ENCODE measurements at regions not wholly inside any gene's neighbourhood (a gene's known extent, or its start where the extent isn't known, plus 50 kb on each side); places are given as distances from the start of the nearest gene placed in this dataset.

GRCh38 chr11:95684170-95684569, 105.4 kb downstream of the FAM76B start:
- H3K9me3 Mint-ChIP-seq: peaks cover 6% of the 10 kb centered on the region
- H3K27me3 Mint-ChIP-seq: no peaks in the 10 kb centered on the region
- no peak overlapping the region for H3K4me3 Mint-ChIP-seq
- CTCF ChIA-PET: interaction anchor here (1.3 to 1.8 kb wide), 3 partner anchors 16 to 21 kb away, joined by 5 to 7 read pairs (median 6); no protein-coding TSS in a partner anchor
- H3K4me1 Mint-ChIP-seq: peaks cover 77% of the 10 kb centered on the region
- DNase-seq: no peak
- peaks cover 28% of the 10 kb centered on the region for H3K36me3 Mint-ChIP-seq
- H3K27ac Mint-ChIP-seq: no peak overlapping the region

GRCh38 chr11:95682552-95682951, 107.0 kb downstream of the FAM76B start:
- Mint-ChIP-seq H3K27ac (no peak overlapping the region), H3K4me1 (peaks cover 82% of the 10 kb centered on the region), H3K36me3 (peaks cover 26% of the 10 kb centered on the region), H3K9me3 (peaks cover 3% of the 10 kb centered on the region), H3K4me3 (no peak overlapping the region), H3K27me3 (no peaks in the 10 kb centered on the region)
- CTCF ChIA-PET: interaction anchor here (1.6 kb wide), 1 partner anchor 23 kb away, joined by 9 read pairs; no protein-coding TSS in a partner anchor
- no peak for DNase-seq

- Mint-ChIP-seq H3K4me1 (peaks cover 68% of the 10 kb centered on the region), H3K27me3 (no peaks in the 10 kb centered on the region), H3K36me3 (peaks cover 26% of the 10 kb centered on the region), H3K9me3 (peaks cover 6% of the 10 kb centered on the region), H3K27ac (peak overlapping the region; percentile 84), H3K4me3 (peak overlapping the region; percentile 42)
- no peak for DNase-seq
- CTCF ChIA-PET: interaction anchor here (0.7 to 1.5 kb wide), 6 partner anchors 8 to 527 kb away, joined by 3 to 4 read pairs (median 3); no protein-coding TSS in a partner anchor
Observed at GRCh38 chr11:95680169-95680929, 109.2 kb downstream of the FAM76B start.

- DNase-seq: no peak
- no peak overlapping the region for H3K27ac Mint-ChIP-seq
- H3K9me3 Mint-ChIP-seq: peaks cover 4% of the 10 kb centered on the region
- H3K27me3 Mint-ChIP-seq: no peaks in the 10 kb centered on the region
- H3K36me3 Mint-ChIP-seq: peaks cover 22% of the 10 kb centered on the region
- CTCF ChIA-PET: interaction anchor here (1.8 kb wide), 1 partner anchor 26 kb away, joined by 8 read pairs; no protein-coding TSS in a partner anchor
- H3K4me1 Mint-ChIP-seq: peaks cover 67% of the 10 kb centered on the region
- H3K4me3 Mint-ChIP-seq: no peak overlapping the region
Observed at GRCh38 chr11:95678988-95679387, 110.6 kb downstream of the FAM76B start.

GRCh38 chr11:95676308-95676707, 113.3 kb downstream of the FAM76B start:
- DNase-seq: no peak
- H3K4me1 Mint-ChIP-seq: peaks cover 46% of the 10 kb centered on the region
- no peak overlapping the region for H3K4me3 Mint-ChIP-seq
- H3K27me3 Mint-ChIP-seq: no peaks in the 10 kb centered on the region
- peaks cover 4% of the 10 kb centered on the region for H3K9me3 Mint-ChIP-seq
- CTCF ChIA-PET: no interaction called here
- no peak overlapping the region for H3K27ac Mint-ChIP-seq
- peaks cover 7% of the 10 kb centered on the region for H3K36me3 Mint-ChIP-seq

GRCh38 chr11:95675585-95675984, 114.0 kb downstream of the FAM76B start:
- H3K27ac Mint-ChIP-seq: no peak overlapping the region
- no peak overlapping the region for H3K4me3 Mint-ChIP-seq
- CTCF ChIA-PET: no interaction called here
- peaks cover 5% of the 10 kb centered on the region for H3K9me3 Mint-ChIP-seq
- peaks cover 7% of the 10 kb centered on the region for H3K36me3 Mint-ChIP-seq
- DNase-seq: no peak
- no peaks in the 10 kb centered on the region for H3K27me3 Mint-ChIP-seq
- H3K4me1 Mint-ChIP-seq: peaks cover 39% of the 10 kb centered on the region

- Mint-ChIP-seq H3K4me3 (no peak overlapping the region), H3K4me1 (peaks cover 31% of the 10 kb centered on the region), H3K36me3 (peaks cover 7% of the 10 kb centered on the region), H3K9me3 (peaks cover 8% of the 10 kb centered on the region), H3K27me3 (no peaks in the 10 kb centered on the region), H3K27ac (peak overlapping the region; percentile 35)
- no peak for DNase-seq
- CTCF ChIA-PET: no interaction called here
Observed at GRCh38 chr11:95674657-95675358, 114.8 kb downstream of the FAM76B start.

GRCh38 chr11:95671768-95672167, 117.8 kb downstream of the FAM76B start:
- H3K27ac Mint-ChIP-seq: no peak overlapping the region

GRCh38 chr11:95668131-95668530, 121.5 kb downstream of the FAM76B start:
- Mint-ChIP-seq H3K36me3 (peaks cover 10% of the 10 kb centered on the region), H3K27ac (no peak overlapping the region), H3K27me3 (no peaks in the 10 kb centered on the region), H3K4me3 (no peak overlapping the region), H3K9me3 (peaks cover 10% of the 10 kb centered on the region), H3K4me1 (peaks cover 3% of the 10 kb centered on the region)
- CTCF ChIA-PET: no interaction called here
- no peak for DNase-seq

More at GRCh38 chr11:95671768-95672167, 117.8 kb downstream of the FAM76B start:
- no peaks in the 10 kb centered on the region for H3K27me3 Mint-ChIP-seq
- H3K36me3 Mint-ChIP-seq: peaks cover 8% of the 10 kb centered on the region
- CTCF ChIA-PET: interaction anchor here (1.1 to 1.3 kb wide), 3 partner anchors 9 to 109 kb away, joined by 3 to 4 read pairs (median 3); no protein-coding TSS in a partner anchor
- peaks cover 11% of the 10 kb centered on the region for H3K9me3 Mint-ChIP-seq
- no peak overlapping the region for H3K4me3 Mint-ChIP-seq
- H3K4me1 Mint-ChIP-seq: peaks cover 19% of the 10 kb centered on the region
- DNase-seq: no peak

GRCh38 chr11:95661162-95661561, 128.4 kb downstream of the FAM76B start:
- Mint-ChIP-seq H3K27ac (no peak overlapping the region), H3K4me3 (no peak overlapping the region), H3K4me1 (peaks cover 27% of the 10 kb centered on the region), H3K36me3 (peaks cover 13% of the 10 kb centered on the region), H3K27me3 (no peaks in the 10 kb centered on the region), H3K9me3 (peaks cover 7% of the 10 kb centered on the region)
- CTCF ChIA-PET: interaction anchor here (1.2 kb wide), 1 partner anchor 21 kb away, joined by 3 read pairs; no protein-coding TSS in a partner anchor
- no peak for DNase-seq

- CTCF ChIA-PET: interaction anchor here (1.2 kb wide), 1 partner anchor 20 kb away, joined by 3 read pairs; no protein-coding TSS in a partner anchor
- Mint-ChIP-seq H3K36me3 (peaks cover 6% of the 10 kb centered on the region), H3K4me3 (no peak overlapping the region), H3K27me3 (no peaks in the 10 kb centered on the region), H3K9me3 (peaks cover 7% of the 10 kb centered on the region), H3K4me1 (peaks cover 27% of the 10 kb centered on the region), H3K27ac (no peak overlapping the region)
- DNase-seq: no peak
Observed at GRCh38 chr11:95660038-95660437, 129.5 kb downstream of the FAM76B start.

- peaks cover 6% of the 10 kb centered on the region for H3K36me3 Mint-ChIP-seq
- H3K9me3 Mint-ChIP-seq: peaks cover 5% of the 10 kb centered on the region
- H3K27ac Mint-ChIP-seq: no peak overlapping the region
Observed at GRCh38 chr11:95659088-95659487, 130.5 kb downstream of the FAM76B start.

GRCh38 chr11:95655536-95655935, 134.0 kb downstream of the FAM76B start:
- CTCF ChIA-PET: no interaction called here
- Mint-ChIP-seq H3K27me3 (no peaks in the 10 kb centered on the region), H3K4me1 (peaks cover 19% of the 10 kb centered on the region), H3K4me3 (no peak overlapping the region), H3K27ac (no peak overlapping the region), H3K36me3 (peaks cover 5% of the 10 kb centered on the region), H3K9me3 (no peaks in the 10 kb centered on the region)
- no peak for DNase-seq

More at GRCh38 chr11:95659088-95659487, 130.5 kb downstream of the FAM76B start:
- Mint-ChIP-seq H3K27me3 (no peaks in the 10 kb centered on the region), H3K4me1 (peaks cover 27% of the 10 kb centered on the region), H3K4me3 (no peak overlapping the region)
- CTCF ChIA-PET: no interaction called here
- DNase-seq: no peak

- H3K36me3 Mint-ChIP-seq: peaks cover 2% of the 10 kb centered on the region
- H3K4me1 Mint-ChIP-seq: peaks cover 3% of the 10 kb centered on the region
- no peak overlapping the region for H3K27ac Mint-ChIP-seq
- no peaks in the 10 kb centered on the region for H3K27me3 Mint-ChIP-seq
- no peak for DNase-seq
- CTCF ChIA-PET: no interaction called here
- no peaks in the 10 kb centered on the region for H3K9me3 Mint-ChIP-seq
- H3K4me3 Mint-ChIP-seq: no peak overlapping the region
Observed at GRCh38 chr11:95653680-95654079, 135.9 kb downstream of the FAM76B start.

All from activated naive CD4-positive, alpha-beta T cell treated with anti-CD3 and anti-CD28 coated beads, Interleukin-2, amount 10 ng/mL, durations not matched to agents 7 days and 5 days (primary cell).